ENCODE measurements at regions not wholly inside any gene's neighbourhood (a gene's known extent, or its start where the extent isn't known, plus 50 kb on each side); places are given as distances from the start of the nearest gene placed in this dataset.

DNA sequence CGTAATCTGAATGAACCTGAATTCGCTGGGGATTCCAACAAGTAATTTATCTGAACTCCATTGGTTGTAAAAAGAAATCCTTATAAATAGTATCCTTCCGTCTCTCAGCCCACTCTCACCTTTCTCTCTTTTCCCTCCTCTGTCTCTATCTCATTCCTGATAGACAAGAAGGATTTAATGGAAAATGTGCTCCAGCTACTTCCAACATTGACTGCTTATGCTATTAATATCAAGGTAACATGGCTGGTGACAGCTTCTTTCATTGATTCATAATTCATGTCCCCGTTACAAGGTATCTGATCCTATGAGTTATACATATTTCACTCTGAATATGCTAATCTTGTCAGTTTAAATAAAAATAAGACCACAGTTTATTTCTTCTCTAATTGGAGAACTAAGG, 326.8 kb downstream of the RASEF start:
- H3K36me3 ChIP-seq (ENCODE audit: insufficient read depth, low read length) = no peaks in the 10 kb centered on the region
- no peak overlapping the region for H3K9ac ChIP-seq (ENCODE audit: low read depth, low read length, poor library complexity, severe bottlenecking)
- no peaks in the 10 kb centered on the region for H3K9me2 ChIP-seq (replicated peaks; ENCODE audit: low read depth, low read length)
- H3K27me3 ChIP-seq (ENCODE audit: insufficient read depth, low read length, poor library complexity, severe bottlenecking) = no peaks in the 10 kb centered on the region
- H3K4me3 ChIP-seq (ENCODE audit: low read length, poor library complexity, severe bottlenecking) = no peak overlapping the region
- H3F3A ChIP-seq (ENCODE audit: low read depth) = no peaks in the 10 kb centered on the region
- no peak for TF ChIP-seq EZH2phosphoT487 (IDR thresholded peaks at IDR 0.05; ENCODE audit: borderline replicate concordance)
- TF ChIP-seq CTCF (conservative IDR thresholded peaks at IDR 0.05; ENCODE audit: low read length) = no peak
- no peaks in the 10 kb centered on the region for H4K20me1 ChIP-seq (ENCODE audit: insufficient read depth, low read length, poor library complexity, severe bottlenecking)
- H3K4me2 ChIP-seq (ENCODE audit: low read depth, low read length, poor library complexity, severe bottlenecking) = no peak overlapping the region
- H3K4me1 ChIP-seq (ENCODE audit: insufficient read depth, low read length, poor library complexity, severe bottlenecking) = peaks cover 55% of the 10 kb centered on the region
- H3K9me3 ChIP-seq (ENCODE audit: insufficient read depth, low read depth, low read length) = no peaks in the 10 kb centered on the region
- no peak overlapping the region for H2AFZ ChIP-seq (ENCODE audit: low read length)
- H3K79me2 ChIP-seq (ENCODE audit: insufficient read depth, low read length) = no peaks in the 10 kb centered on the region

GRCh38 chr9:82736701-82737100, 326.2 kb downstream of the RASEF start:
- Histone ChIP-seq H3K9me2 (replicated peaks; ENCODE audit: low read depth, low read length) (no peaks in the 10 kb centered on the region), H4K20me1 (ENCODE audit: insufficient read depth, low read length, poor library complexity, severe bottlenecking) (no peaks in the 10 kb centered on the region), H2AFZ (ENCODE audit: low read length) (peak overlapping the region; percentile 43), H3K4me1 (ENCODE audit: insufficient read depth, low read length, poor library complexity, severe bottlenecking) (peaks cover 60% of the 10 kb centered on the region), H3F3A (ENCODE audit: low read depth) (no peaks in the 10 kb centered on the region), H3K36me3 (ENCODE audit: insufficient read depth, low read length) (no peaks in the 10 kb centered on the region), H3K4me3 (ENCODE audit: low read length, poor library complexity, severe bottlenecking) (no peak overlapping the region), H3K27me3 (ENCODE audit: insufficient read depth, low read length, poor library complexity, severe bottlenecking) (no peaks in the 10 kb centered on the region), H3K9me3 (ENCODE audit: insufficient read depth, low read depth, low read length) (no peaks in the 10 kb centered on the region), H3K9ac (ENCODE audit: low read depth, low read length, poor library complexity, severe bottlenecking) (no peak overlapping the region), H3K4me2 (ENCODE audit: low read depth, low read length, poor library complexity, severe bottlenecking) (no peak overlapping the region), H3K79me2 (ENCODE audit: insufficient read depth, low read length) (no peaks in the 10 kb centered on the region)
- no peak for TF ChIP-seq CTCF (conservative IDR thresholded peaks at IDR 0.05; ENCODE audit: low read length)
- no peak for TF ChIP-seq EZH2phosphoT487 (IDR thresholded peaks at IDR 0.05; ENCODE audit: borderline replicate concordance)

DNA sequence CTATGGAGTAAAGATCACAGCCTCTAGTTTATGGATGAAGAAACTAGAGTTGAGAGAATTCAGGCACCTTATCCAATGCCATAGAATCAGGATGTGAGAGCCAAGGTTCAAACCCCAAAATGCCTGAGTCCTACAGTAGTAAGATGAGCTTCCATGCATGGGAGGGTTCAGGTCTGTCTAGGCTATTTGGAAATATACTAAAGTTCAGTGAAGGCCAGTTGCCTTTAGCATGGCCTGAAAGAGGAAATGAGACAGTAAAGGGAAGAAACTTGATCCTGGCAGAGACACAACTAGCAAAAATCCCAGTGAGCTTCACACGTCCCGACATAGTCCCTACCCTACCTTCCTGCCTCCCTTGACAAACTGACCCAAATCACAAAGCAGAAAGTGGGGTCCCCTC, 317.0 kb downstream of the RASEF start:
- no peaks in the 10 kb centered on the region for H3K9me2 ChIP-seq (replicated peaks; ENCODE audit: low read depth, low read length)

More for the DNA sequence above, 317.0 kb downstream of the RASEF start:
- Histone ChIP-seq H3K4me1 (ENCODE audit: insufficient read depth, low read length, poor library complexity, severe bottlenecking) (peaks cover 51% of the 10 kb centered on the region), H4K20me1 (ENCODE audit: insufficient read depth, low read length, poor library complexity, severe bottlenecking) (no peaks in the 10 kb centered on the region), H3K79me2 (ENCODE audit: insufficient read depth, low read length) (no peaks in the 10 kb centered on the region), H3K4me2 (ENCODE audit: low read depth, low read length, poor library complexity, severe bottlenecking) (peak overlapping the region; percentile 5), H2AFZ (ENCODE audit: low read length) (no peak overlapping the region), H3K4me3 (ENCODE audit: low read length, poor library complexity, severe bottlenecking) (no peak overlapping the region), H3K27me3 (ENCODE audit: insufficient read depth, low read length, poor library complexity, severe bottlenecking) (no peaks in the 10 kb centered on the region), H3F3A (ENCODE audit: low read depth) (peaks cover 11% of the 10 kb centered on the region), H3K36me3 (ENCODE audit: insufficient read depth, low read length) (no peaks in the 10 kb centered on the region), H3K9me3 (ENCODE audit: insufficient read depth, low read depth, low read length) (no peaks in the 10 kb centered on the region), H3K9ac (ENCODE audit: low read depth, low read length, poor library complexity, severe bottlenecking) (peak overlapping the region; percentile 3)
- no peak for TF ChIP-seq CTCF (conservative IDR thresholded peaks at IDR 0.05; ENCODE audit: low read length)
- no peak for TF ChIP-seq EZH2phosphoT487 (IDR thresholded peaks at IDR 0.05; ENCODE audit: borderline replicate concordance)

Measured in Loucy (cell line).